HG02981 (cell line): ENCODE measurements at regions not wholly inside any gene's neighbourhood (a gene's known extent, or its start where the extent isn't known, plus 50 kb on each side); places are given as distances from the start of the nearest gene placed in this dataset.
"Not testable (repeated sequence)": the region's sequence is repeated elsewhere in the genome, so short reads cannot be mapped to it uniquely, and the experiment has no call there.

ENCODE experiments used
- ATAC-seq: cut with Tn5 transposase; IDR thresholded peaks from one replicate; pipeline ENCODE4 v1.9.1; 2021; ENCODE audit warnings: mild to moderate bottlenecking, moderate library complexity; ENCODE audit not compliant: unreplicated experiment

DNA sequence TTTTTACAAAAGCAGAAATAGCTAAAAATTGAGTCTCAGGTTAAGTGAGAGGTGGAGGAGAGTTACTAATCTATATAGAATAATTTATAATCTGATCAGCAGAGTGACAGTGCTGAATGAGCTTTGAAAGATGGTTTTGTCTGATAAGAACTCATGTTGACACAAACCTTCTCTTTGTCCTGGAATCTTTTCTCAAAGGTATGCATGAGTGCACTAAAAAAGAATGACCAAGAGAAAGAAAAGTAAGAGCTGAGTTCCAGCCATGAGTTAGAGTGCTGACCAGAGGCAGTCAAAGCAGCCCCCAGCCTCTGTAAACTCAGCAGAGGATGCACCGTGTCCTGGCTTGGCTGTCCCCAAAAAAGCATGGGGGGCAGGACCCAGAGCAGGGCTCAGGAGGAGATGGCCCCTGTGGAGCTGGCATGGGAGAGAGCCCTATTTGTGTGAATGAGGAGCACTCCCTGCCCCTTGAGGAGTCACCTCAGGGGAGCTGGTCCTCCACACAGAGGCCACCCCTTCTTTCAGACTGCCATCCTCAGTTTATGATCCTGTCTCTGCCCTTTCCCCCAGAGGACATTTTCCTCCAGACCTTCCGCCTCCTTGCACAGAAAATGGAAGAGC, 129.8 kb downstream of the SEC23A start:
- ATAC-seq: no peak

DNA sequence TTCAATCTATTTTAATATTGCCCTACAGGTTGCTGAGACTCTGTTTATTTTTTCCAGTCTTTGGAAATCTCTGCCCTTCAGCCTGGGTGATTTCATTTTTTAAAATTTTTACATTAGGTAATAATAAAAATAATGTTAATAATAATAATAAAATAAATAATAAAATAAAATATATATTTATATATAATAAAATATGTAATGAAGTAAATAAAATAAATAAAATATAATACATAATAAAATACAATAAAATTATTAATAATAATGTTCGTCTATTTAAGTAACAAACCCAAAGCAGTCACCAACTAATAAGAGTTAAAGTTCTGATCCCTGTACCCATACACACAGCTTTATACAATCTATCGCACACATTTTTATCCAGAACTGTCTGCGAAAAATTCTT, 130.5 kb downstream of the SEC23A start:
- no peak for ATAC-seq

- ATAC-seq: no peak
Measured at GRCh38 chr14:38971258-38971921, 131.6 kb downstream of the SEC23A start.

DNA sequence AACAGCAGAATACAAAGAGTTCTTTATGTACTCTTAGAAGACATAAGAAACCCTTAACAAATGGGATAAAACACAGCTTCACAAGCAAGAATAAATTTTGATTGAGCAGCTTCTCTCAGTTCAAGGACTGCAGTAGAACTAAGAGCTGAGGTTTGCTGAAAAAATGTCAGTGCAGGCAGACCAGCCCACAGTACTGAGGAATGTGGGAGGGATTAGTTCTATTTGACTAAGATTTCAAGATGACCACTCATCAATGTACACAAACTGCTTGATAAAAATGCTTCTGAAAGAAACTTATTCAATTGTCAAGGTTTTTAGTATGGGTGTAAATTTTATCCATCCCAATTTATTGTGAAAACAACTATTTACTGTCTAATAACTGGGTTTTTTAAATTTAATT, 138.4 kb downstream of the SEC23A start:
- no peak for ATAC-seq

DNA sequence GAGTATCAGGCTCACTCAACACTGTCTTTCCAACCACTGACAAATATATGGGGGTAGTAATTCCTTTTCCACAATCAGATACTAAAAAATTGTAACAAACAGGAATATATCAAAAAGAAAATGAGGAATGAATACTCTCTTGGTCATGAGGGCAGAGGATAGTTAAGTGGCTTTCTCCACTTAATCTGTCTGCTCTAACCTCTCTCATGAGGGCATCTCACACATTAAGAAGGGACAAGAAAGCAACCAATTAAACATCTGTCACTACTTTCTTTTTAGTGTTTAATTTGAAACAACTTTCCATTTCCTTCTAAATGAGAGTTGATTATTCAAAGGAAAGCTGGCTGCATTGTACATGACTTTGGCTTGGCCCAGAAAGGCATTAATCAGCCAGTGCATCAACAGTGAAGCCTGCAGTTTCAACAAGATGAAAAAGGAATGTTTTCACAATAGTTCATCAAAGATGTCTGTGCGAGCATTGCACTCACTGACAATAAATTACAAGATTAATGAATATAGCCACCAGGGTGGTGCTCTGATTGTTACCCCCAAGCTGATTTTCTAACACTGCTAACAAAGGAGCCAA, 142.0 kb downstream of the SEC23A start:
- no peak for ATAC-seq

GRCh38 chr14:38959021-38959420, 144.0 kb downstream of the SEC23A start:
- no peak for ATAC-seq

GRCh38 chr14:38958589-38958988, 144.4 kb downstream of the SEC23A start:
- no peak for ATAC-seq

GRCh38 chr14:38951451-38951850, 151.6 kb downstream of the SEC23A start:
- no peak for ATAC-seq

DNA sequence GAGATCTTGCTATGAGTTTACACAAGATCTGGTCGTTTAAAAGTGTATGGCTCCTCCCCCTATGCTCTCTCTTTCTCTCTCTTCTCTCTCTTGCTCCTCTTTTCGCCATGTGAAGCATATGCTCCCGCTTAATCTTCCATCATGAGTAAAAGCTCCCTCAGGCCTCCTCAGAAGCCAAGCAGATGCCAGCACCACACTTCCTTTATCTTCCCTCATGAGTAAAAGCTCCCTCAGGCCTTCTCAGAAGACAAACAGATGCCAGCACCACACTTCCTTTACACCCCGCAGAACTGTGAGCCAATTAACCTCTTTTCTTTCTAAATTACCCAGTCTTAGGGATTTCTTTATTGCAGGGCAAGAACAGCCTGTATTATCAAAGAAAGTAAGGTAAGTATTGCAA, 152.4 kb downstream of the SEC23A start:
- ATAC-seq: no peak

DNA sequence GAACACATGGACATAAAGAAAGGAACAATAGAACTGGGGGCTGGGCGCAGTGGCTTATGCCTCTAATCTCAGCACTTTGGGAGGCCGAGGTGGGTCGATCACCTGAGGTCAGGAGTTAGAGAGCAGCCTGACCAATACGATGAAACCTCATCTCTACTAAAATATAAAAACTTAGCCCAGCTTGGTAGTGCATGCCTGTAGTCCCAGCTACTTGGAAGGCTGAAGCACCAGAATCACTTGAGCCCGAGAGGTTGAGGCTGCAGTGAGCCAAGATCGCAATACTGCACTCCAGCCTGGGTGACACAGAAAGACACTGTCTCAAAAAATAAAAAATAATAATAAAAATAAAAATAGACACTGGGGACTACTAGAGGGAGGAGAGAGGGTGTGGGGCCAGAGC, 154.5 kb downstream of the SEC23A start:
- no peak for ATAC-seq

GRCh38 chr14:38948171-38948570, 154.9 kb downstream of the SEC23A start:
- no peak for ATAC-seq

DNA sequence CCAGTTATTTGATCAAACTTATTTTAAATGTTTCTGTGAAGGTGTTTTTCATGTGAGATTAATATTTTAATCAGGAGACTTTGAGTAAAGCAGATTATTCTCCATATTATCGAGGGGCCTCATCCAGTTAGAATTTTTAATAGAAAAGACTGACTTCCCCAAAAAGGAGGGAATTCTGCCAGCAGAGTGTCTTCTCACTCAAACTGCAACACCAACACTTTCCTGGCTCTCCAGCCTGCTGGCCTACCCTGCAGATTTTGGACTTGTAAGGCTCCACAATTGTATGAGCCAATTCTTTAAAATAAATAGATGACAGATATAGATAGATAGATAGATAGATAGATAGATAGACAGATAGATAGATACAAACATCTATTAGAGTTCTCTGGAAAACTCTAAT, 155.7 kb downstream of the SEC23A start:
- no peak for ATAC-seq

DNA sequence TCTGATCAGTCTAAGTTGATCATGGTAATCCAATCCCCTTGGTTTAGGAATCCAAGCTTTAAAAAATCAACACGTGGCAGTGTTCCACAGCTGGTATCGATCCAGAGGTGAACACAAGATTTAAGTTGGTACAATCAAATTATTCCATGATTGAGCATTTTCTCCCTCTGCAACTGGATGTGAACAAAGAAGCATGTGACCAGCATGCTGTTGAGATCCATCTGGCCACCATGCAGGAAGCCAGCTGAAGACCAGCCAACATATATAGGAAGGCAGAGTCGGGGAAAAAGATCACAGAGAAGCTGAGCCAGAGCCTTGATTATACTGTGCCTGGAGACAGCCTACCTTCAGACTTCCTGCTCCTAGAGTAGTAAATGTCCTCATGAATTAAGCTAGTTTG, 158.3 kb downstream of the SEC23A start:
- ATAC-seq: no peak

DNA sequence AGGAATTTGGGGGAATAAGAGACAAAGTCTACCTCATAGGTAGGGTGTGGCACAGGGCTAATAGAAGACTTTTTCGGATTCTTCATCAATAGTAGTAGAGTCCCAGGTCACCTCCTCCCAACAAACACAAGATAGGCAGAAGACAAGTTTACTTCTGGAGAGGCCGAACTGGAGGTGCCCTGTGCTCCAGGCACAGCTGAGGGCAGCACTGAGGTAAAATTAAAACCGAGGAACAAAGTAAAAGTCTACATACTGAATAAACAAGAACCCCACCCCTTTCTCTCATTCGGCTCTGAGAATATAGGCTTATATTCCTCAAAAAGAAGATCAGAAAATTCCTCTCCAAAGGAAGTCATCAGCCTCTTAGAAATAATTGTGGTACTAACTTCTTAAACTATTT, 161.5 kb downstream of the SEC23A start:
- no peak for ATAC-seq

DNA sequence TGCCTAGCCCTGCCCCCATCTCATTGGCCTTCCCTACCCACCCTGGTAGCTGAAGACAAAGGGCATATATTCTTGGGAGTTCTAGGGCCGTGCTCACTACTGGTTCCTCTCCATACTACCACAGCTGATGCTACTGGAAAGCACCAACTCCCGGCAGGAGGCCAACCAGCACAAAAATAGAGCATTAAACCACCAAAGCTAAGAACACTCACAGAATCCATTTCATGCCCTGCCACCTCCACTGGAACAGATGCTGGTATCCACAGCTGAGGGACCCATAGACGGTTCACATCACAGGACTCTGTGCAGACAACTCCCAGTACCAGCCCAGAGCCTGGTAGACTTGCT, 170.4 kb downstream of the SEC23A start:
- not testable (repeated sequence) for ATAC-seq

- ATAC-seq: no peak
Measured at GRCh38 chr14:38931969-38932652, 170.9 kb downstream of the SEC23A start.

- ATAC-seq: no peak
Measured at GRCh38 chr14:38930898-38931297, 172.1 kb downstream of the SEC23A start.

GRCh38 chr14:38930022-38930421, 173.0 kb downstream of the SEC23A start:
- ATAC-seq: no peak

GRCh38 chr14:38929416-38929815, 173.6 kb downstream of the SEC23A start:
- ATAC-seq: no peak

DNA sequence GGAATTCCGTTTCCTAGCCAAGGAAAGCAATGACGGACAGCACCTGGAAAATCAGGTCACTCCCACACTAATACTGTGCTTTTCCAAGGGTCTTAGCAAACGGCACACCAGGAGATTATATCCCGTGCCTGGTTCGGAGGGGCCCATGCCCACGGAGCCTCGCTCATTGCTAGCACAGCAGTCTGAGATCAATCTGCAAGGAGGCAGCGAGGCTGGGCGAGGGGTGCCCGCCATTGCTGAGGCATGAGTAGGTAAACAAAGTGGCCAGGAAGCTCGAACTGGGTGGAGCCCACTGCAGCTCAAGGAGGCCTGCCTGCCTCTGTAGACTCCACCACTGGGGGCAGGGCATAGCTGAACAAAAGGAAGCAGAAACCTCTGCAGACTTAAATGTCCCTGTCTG, 181.1 kb downstream of the SEC23A start:
- ATAC-seq: not testable (repeated sequence)

DNA sequence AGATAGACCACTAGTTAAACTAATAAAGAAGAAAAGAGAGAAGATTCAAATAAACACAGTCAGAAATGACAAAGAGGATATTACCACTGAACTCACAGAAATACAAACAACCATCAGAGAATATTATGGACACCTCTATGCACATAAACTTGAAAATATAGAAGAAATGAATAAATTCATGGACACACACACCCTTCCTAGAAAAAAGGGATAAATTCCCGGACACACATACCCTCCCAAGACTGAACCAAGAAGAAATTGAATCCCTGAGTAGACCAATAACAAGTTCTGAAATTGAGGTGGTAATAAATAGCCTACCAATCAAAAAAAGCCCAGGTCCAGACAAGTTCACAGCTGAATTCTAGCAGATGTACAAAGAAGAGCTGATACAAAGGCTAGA, 187.9 kb downstream of the SEC23A start:
- no peak for ATAC-seq

- ATAC-seq: no peak
Measured at GRCh38 chr14:38910092-38910491, 192.9 kb downstream of the SEC23A start.
